ENCODE measurements at regions not wholly inside any gene's neighbourhood (a gene's known extent, or its start where the extent isn't known, plus 50 kb on each side); places are given as distances from the start of the nearest gene placed in this dataset.
A peak's percentile ranks its signal among the peaks of the same experiment; 100 is the strongest.

GRCh38 chr5:13250464-13251291 lies 693.8 kb downstream of the DNAH5 start:
- peak; percentile 36 for TF ChIP-seq CTCF (IDR thresholded peaks at IDR 0.05; ENCODE audit: control insufficient read depth, insufficient read depth, low read depth, low read length, missing control alignments)
- DNase-seq (ENCODE audit: low read depth), result no peak
- no peak overlapping the region for H3K4me3 ChIP-seq (ENCODE audit: control insufficient read depth, low read depth, low read length)

- TF ChIP-seq CTCF (IDR thresholded peaks at IDR 0.05; ENCODE audit: control insufficient read depth, insufficient read depth, low read depth, low read length, missing control alignments), result no peak
- H3K4me3 ChIP-seq (ENCODE audit: control insufficient read depth, low read depth, low read length), result no peak overlapping the region
- no peak for DNase-seq (ENCODE audit: low read depth)
Observed at GRCh38 chr5:13249854-13250253, 694.6 kb downstream of the DNAH5 start.

GRCh38 chr5:13248253-13248652 lies 696.2 kb downstream of the DNAH5 start:
- TF ChIP-seq CTCF (IDR thresholded peaks at IDR 0.05; ENCODE audit: control insufficient read depth, insufficient read depth, low read depth, low read length, missing control alignments), result no peak
- no peak for DNase-seq (ENCODE audit: low read depth)

GRCh38 chr5:13246053-13246452 lies 698.4 kb downstream of the DNAH5 start:
- DNase-seq (ENCODE audit: low read depth), result no peak
- no peak overlapping the region for H3K4me3 ChIP-seq (ENCODE audit: control insufficient read depth, low read depth, low read length)
- no peak for TF ChIP-seq CTCF (IDR thresholded peaks at IDR 0.05; ENCODE audit: control insufficient read depth, insufficient read depth, low read depth, low read length, missing control alignments)

More at GRCh38 chr5:13248253-13248652, 696.2 kb downstream of the DNAH5 start:
- H3K4me3 ChIP-seq (ENCODE audit: control insufficient read depth, low read depth, low read length), result no peak overlapping the region

GRCh38 chr5:13244151-13244550 lies 700.3 kb downstream of the DNAH5 start:
- no peak for TF ChIP-seq CTCF (IDR thresholded peaks at IDR 0.05; ENCODE audit: control insufficient read depth, insufficient read depth, low read depth, low read length, missing control alignments)
- DNase-seq (ENCODE audit: low read depth), result no peak

GRCh38 chr5:13227513-13227912 lies 717.0 kb downstream of the DNAH5 start:
- H3K4me3 ChIP-seq (ENCODE audit: control insufficient read depth, low read depth, low read length), result no peak overlapping the region
- no peak for TF ChIP-seq CTCF (IDR thresholded peaks at IDR 0.05; ENCODE audit: control insufficient read depth, insufficient read depth, low read depth, low read length, missing control alignments)
- no peak for DNase-seq (ENCODE audit: low read depth)

More at GRCh38 chr5:13244151-13244550, 700.3 kb downstream of the DNAH5 start:
- H3K4me3 ChIP-seq (ENCODE audit: control insufficient read depth, low read depth, low read length), result no peak overlapping the region

All from AG09309 (cell line).